ENCODE measurements at regions not wholly inside any gene's neighbourhood (a gene's known extent, or its start where the extent isn't known, plus 50 kb on each side); places are given as distances from the start of the nearest gene placed in this dataset.

DNA sequence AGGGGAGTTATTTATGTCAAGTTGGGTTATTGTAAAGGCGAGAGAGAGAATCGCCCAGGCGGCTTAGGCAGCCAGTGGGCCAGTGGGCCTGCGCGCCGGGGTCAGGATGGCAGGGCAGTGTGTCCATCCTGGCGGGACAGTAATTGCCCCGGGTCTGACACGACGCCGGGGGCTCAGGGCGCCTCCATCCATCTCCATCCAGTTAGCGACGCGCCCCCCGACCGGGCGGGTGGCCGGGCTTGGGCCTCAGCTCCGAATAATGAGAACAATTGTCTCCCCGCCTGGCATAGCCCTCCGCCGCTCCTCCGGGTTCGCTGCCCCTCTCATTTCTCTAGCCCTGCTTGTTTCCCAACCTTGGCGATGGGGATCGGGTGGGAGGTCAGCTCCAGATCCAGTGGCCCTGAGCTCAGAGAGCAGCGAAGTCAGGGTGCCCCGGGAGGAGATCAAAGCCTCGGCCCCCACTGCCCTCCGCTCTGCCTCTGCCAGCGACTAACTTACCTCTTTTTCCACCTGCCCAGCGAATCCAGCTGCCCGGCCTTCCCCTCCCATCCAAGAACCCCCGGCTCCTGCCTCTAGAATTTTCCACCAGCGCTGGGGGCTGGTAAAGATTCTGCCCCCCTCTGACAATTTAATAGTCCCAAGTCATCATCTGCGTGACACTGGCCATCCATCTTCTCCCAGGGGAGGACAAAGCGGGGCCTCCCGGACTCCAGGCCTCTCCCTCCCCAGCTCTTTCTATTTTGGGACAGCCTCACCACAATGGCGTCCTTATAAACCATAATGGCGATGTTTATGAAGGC lies 56.9 kb upstream of the TMEM33 start:
- Histone ChIP-seq H3K27me3 (ENCODE audit: control insufficient read depth, insufficient read depth, low read length) (0 out of 2 replicates have a peak, but pooled peaks cover 2% of the 10 kb centered on the region), H3K27ac (ENCODE audit: low read length) (no peak overlapping the region), H3K4me3 (ENCODE audit: low read depth in 2 of 2, low read length in 2 of 2) (no peak overlapping the region), H3K9me3 (ENCODE audit: control insufficient read depth, insufficient read depth, low read depth, low read length) (no peaks in the 10 kb centered on the region), H3K36me3 (ENCODE audit: control insufficient read depth, insufficient read depth, low read length) (no peaks in the 10 kb centered on the region), H3K4me1 (ENCODE audit: control insufficient read depth, insufficient read depth, low read length) (no peaks in the 10 kb centered on the region)
- CTCF ChIA-PET, result no interaction called here
- intact Hi-C loops (cut with micrococcal nuclease; ENCODE audit: unreplicated experiment), result no loop called here
- no TSS peak for BruUV-seq (replicated peaks)
- in situ Hi-C loops (cut with HindIII; ENCODE audit: low pct_unique_long_range_greater_than_20kb, low sequenced_read_pairs), result no loop called here
- no peak for TF ChIP-seq POLR2AphosphoS5 (IDR thresholded peaks at IDR 0.05; ENCODE audit: low read depth, low read length)
- TF ChIP-seq, protein P1, sequence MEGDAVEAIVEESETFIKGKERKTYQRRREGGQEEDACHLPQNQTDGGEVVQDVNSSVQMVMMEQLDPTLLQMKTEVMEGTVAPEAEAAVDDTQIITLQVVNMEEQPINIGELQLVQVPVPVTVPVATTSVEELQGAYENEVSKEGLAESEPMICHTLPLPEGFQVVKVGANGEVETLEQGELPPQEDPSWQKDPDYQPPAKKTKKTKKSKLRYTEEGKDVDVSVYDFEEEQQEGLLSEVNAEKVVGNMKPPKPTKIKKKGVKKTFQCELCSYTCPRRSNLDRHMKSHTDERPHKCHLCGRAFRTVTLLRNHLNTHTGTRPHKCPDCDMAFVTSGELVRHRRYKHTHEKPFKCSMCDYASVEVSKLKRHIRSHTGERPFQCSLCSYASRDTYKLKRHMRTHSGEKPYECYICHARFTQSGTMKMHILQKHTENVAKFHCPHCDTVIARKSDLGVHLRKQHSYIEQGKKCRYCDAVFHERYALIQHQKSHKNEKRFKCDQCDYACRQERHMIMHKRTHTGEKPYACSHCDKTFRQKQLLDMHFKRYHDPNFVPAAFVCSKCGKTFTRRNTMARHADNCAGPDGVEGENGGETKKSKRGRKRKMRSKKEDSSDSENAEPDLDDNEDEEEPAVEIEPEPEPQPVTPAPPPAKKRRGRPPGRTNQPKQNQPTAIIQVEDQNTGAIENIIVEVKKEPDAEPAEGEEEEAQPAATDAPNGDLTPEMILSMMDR (IDR thresholded peaks at IDR 0.05), result no peak
- no peak for TF ChIP-seq TCF7L2 (IDR thresholded peaks at IDR 0.05; ENCODE audit: low read depth, low read length)
- no peak for TF ChIP-seq SIN3A (IDR thresholded peaks at IDR 0.05; ENCODE audit: borderline replicate concordance, insufficient read depth, low read depth, low read length)
- TF ChIP-seq, protein P2, sequence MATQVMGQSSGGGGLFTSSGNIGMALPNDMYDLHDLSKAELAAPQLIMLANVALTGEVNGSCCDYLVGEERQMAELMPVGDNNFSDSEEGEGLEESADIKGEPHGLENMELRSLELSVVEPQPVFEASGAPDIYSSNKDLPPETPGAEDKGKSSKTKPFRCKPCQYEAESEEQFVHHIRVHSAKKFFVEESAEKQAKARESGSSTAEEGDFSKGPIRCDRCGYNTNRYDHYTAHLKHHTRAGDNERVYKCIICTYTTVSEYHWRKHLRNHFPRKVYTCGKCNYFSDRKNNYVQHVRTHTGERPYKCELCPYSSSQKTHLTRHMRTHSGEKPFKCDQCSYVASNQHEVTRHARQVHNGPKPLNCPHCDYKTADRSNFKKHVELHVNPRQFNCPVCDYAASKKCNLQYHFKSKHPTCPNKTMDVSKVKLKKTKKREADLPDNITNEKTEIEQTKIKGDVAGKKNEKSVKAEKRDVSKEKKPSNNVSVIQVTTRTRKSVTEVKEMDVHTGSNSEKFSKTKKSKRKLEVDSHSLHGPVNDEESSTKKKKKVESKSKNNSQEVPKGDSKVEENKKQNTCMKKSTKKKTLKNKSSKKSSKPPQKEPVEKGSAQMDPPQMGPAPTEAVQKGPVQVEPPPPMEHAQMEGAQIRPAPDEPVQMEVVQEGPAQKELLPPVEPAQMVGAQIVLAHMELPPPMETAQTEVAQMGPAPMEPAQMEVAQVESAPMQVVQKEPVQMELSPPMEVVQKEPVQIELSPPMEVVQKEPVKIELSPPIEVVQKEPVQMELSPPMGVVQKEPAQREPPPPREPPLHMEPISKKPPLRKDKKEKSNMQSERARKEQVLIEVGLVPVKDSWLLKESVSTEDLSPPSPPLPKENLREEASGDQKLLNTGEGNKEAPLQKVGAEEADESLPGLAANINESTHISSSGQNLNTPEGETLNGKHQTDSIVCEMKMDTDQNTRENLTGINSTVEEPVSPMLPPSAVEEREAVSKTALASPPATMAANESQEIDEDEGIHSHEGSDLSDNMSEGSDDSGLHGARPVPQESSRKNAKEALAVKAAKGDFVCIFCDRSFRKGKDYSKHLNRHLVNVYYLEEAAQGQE (IDR thresholded peaks at IDR 0.05; ENCODE audit: insufficient read depth in 1 of 2, low read depth in 2 of 2, low read length in 1 of 2), result no peak
- DNase-seq (ENCODE audit: low read depth, low spot score) (no peak), ATAC-seq (no peak)
- POLR2A ChIA-PET, result no interaction called here

DNA sequence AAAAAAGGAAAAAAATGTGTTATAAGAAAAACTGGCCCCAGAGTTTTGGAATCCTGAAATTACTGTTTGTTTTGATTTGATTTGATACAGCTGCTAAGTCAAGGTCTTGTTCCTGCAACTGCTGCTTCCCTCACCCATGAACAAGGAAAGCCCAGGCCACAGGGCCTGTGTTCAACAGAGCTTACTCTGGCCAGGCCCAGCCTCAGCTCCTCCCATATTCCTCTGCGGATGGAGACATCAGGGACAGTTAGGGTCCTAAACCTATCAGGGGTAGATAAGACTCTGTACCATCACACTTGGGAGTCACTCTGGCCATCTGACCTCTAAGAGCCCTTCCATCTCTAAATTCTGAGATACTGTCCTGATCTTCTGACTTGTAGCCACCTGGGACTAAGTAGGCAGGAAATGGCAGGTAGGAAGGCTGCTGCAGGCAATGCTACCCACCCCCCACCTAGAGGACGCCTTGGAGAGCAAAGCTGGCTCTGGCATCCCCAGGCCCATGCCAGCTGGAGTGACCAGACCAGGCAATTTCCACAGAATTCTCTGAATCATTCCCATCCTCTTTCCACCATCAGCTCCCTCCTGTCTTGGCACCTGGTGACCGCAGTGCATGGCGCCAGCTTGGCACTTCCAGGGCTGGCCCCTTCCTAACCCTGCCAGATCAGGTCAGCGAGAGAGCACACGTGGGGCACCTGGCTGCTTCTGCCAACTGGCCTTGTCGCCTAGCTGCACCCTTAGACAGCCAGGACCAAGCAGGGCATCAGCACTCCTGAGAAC lies 58.0 kb upstream of the TMEM33 start:
- ChIA-PET POLR2A (no interaction called here), CTCF (no interaction called here)
- DNase-seq (ENCODE audit: low read depth, low spot score) (no peak), ATAC-seq (no peak)
- H3K4me3 ChIP-seq (ENCODE audit: low read depth in 2 of 2, low read length in 2 of 2), result no peak overlapping the region
- no peaks in the 10 kb centered on the region for H3K36me3 ChIP-seq (ENCODE audit: control insufficient read depth, insufficient read depth, low read length)
- no peak overlapping the region for H3K27ac ChIP-seq (ENCODE audit: low read length)
- TF ChIP-seq TCF7L2 (IDR thresholded peaks at IDR 0.05; ENCODE audit: low read depth, low read length) (no peak), SIN3A (IDR thresholded peaks at IDR 0.05; ENCODE audit: borderline replicate concordance, insufficient read depth, low read depth, low read length) (no peak), POLR2AphosphoS5 (IDR thresholded peaks at IDR 0.05; ENCODE audit: low read depth, low read length) (no peak)
- TF ChIP-seq, protein P1 (IDR thresholded peaks at IDR 0.05), result no peak
- TF ChIP-seq, protein P2 (IDR thresholded peaks at IDR 0.05; ENCODE audit: insufficient read depth in 1 of 2, low read depth in 2 of 2, low read length in 1 of 2), result no peak
- no TSS peak for BruUV-seq (replicated peaks)
- in situ Hi-C loops (cut with HindIII; ENCODE audit: low pct_unique_long_range_greater_than_20kb, low sequenced_read_pairs) (no loop called here), intact Hi-C loops (cut with micrococcal nuclease; ENCODE audit: unreplicated experiment) (no loop called here)
- H3K4me1 ChIP-seq (ENCODE audit: control insufficient read depth, insufficient read depth, low read length), result no peaks in the 10 kb centered on the region
- H3K27me3 ChIP-seq (ENCODE audit: control insufficient read depth, insufficient read depth, low read length), result peaks cover 6% of the 10 kb centered on the region
- H3K9me3 ChIP-seq (ENCODE audit: control insufficient read depth, insufficient read depth, low read depth, low read length), result no peaks in the 10 kb centered on the region

Measured in Panc1 (cell line).